ENCODE measurements at regions not wholly inside any gene's neighbourhood (a gene's known extent, or its start where the extent isn't known, plus 50 kb on each side); places are given as distances from the start of the nearest gene placed in this dataset.

- no TSS peak for BruUV-seq (replicated peaks)
- CTCF ChIA-PET: no interaction called here
- no peak overlapping the region for H2AFZ ChIP-seq (ENCODE audit: control insufficient read depth, low read depth, low read length)
- H3K27me3 ChIP-seq (replicated peaks in 1 of 2; ENCODE audit: control insufficient read depth in 2 of 2, insufficient read depth in 2 of 2, low read length in 1 of 2): peaks cover 2 to 3% of the 10 kb centered on the region in 2 experiments; a peak in 3 of 4 replicates
- ATAC-seq (no peak), FAIRE-seq (no peak), DNase-seq (ENCODE audit: low read depth, low spot score) (no peak)
- in situ Hi-C loops (cut with MboI) (no loop called here), intact Hi-C loops (cut with micrococcal nuclease; ENCODE audit: unreplicated experiment) (no loop called here)
- no peaks in the 10 kb centered on the region for H3K36me3 ChIP-seq (ENCODE audit: control insufficient read depth in 2 of 2, insufficient read depth in 2 of 2, low read length in 1 of 2)
- no peak for TF ChIP-seq SIN3A (IDR thresholded peaks at IDR 0.05; ENCODE audit: low read depth, low read length)
- TF ChIP-seq, protein P1, sequence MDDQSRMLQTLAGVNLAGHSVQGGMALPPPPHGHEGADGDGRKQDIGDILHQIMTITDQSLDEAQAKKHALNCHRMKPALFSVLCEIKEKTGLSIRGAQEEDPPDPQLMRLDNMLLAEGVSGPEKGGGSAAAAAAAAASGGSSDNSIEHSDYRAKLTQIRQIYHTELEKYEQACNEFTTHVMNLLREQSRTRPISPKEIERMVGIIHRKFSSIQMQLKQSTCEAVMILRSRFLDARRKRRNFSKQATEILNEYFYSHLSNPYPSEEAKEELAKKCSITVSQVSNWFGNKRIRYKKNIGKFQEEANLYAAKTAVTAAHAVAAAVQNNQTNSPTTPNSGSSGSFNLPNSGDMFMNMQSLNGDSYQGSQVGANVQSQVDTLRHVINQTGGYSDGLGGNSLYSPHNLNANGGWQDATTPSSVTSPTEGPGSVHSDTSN (IDR thresholded peaks at IDR 0.05; ENCODE audit: insufficient replicate concordance, low read depth, low read length): no peak
- TF ChIP-seq, protein P2, sequence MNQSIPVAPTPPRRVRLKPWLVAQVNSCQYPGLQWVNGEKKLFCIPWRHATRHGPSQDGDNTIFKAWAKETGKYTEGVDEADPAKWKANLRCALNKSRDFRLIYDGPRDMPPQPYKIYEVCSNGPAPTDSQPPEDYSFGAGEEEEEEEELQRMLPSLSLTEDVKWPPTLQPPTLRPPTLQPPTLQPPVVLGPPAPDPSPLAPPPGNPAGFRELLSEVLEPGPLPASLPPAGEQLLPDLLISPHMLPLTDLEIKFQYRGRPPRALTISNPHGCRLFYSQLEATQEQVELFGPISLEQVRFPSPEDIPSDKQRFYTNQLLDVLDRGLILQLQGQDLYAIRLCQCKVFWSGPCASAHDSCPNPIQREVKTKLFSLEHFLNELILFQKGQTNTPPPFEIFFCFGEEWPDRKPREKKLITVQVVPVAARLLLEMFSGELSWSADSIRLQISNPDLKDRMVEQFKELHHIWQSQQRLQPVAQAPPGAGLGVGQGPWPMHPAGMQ (IDR thresholded peaks at IDR 0.05; ENCODE audit: borderline replicate concordance): no peak
- no peak for TF ChIP-seq RB1 (IDR thresholded peaks at IDR 0.05; ENCODE audit: borderline replicate concordance)
- TF ChIP-seq POLR2AphosphoS2 (IDR thresholded peaks at IDR 0.05; ENCODE audit: low read depth, low read length): no peak
- TF ChIP-seq PAX5 (IDR thresholded peaks at IDR 0.05; ENCODE audit: borderline replicate concordance, low read depth, low read length): no peak
- TF ChIP-seq, protein P3, sequence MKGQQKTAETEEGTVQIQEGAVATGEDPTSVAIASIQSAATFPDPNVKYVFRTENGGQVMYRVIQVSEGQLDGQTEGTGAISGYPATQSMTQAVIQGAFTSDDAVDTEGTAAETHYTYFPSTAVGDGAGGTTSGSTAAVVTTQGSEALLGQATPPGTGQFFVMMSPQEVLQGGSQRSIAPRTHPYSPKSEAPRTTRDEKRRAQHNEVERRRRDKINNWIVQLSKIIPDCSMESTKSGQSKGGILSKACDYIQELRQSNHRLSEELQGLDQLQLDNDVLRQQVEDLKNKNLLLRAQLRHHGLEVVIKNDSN (IDR thresholded peaks at IDR 0.05; ENCODE audit: borderline replicate concordance, extremely low read length, insufficient read depth, low read depth, low read length): no peak
- TF ChIP-seq STAT3 (IDR thresholded peaks at IDR 0.05; ENCODE audit: low read depth, low read length): no peak
- no peak for TF ChIP-seq TCF7 (IDR thresholded peaks at IDR 0.05; ENCODE audit: borderline replicate concordance)
- no peak for TF ChIP-seq BHLHE40 (IDR thresholded peaks at IDR 0.05; ENCODE audit: borderline replicate concordance in 1 of 2, low read depth in 2 of 2, low read length in 1 of 2)
- TF ChIP-seq, protein P4, sequence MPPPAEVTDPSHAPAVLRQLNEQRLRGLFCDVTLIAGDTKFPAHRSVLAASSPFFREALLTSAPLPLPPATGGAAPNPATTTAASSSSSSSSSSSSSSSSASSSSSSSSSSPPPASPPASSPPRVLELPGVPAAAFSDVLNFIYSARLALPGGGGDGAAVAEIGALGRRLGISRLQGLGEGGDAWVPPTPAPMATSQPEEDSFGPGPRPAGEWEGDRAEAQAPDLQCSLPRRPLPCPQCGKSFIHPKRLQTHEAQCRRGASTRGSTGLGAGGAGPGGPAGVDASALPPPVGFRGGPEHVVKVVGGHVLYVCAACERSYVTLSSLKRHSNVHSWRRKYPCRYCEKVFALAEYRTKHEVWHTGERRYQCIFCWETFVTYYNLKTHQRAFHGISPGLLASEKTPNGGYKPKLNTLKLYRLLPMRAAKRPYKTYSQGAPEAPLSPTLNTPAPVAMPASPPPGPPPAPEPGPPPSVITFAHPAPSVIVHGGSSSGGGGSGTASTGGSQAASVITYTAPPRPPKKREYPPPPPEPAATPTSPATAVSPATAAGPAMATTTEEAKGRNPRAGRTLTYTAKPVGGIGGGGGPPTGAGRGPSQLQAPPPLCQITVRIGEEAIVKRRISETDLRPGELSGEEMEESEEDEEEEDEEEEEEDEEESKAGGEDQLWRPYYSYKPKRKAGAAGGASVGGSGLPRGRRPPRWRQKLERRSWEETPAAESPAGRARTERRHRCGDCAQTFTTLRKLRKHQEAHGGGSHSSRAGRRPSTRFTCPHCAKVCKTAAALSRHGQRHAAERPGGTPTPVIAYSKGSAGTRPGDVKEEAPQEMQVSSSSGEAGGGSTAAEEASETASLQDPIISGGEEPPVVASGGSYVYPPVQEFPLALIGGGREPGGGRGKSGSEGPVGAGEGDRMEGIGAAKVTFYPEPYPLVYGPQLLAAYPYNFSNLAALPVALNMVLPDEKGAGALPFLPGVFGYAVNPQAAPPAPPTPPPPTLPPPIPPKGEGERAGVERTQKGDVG (CRISPR knock-in tag; IDR thresholded peaks at IDR 0.05): no peak
- TF ChIP-seq LARP7 (IDR thresholded peaks at IDR 0.05): no peak
- TF ChIP-seq CHD4 (IDR thresholded peaks at IDR 0.05): no peak
- no peak for TF ChIP-seq NFYB (IDR thresholded peaks at IDR 0.05; ENCODE audit: insufficient read depth, low read depth, low read length)
- TF ChIP-seq RELA (IDR thresholded peaks at IDR 0.05; ENCODE audit: borderline replicate concordance, partially characterized antibody): no peak
- TF ChIP-seq FOXM1 (IDR thresholded peaks at IDR 0.05; ENCODE audit: low read depth, low read length): no peak
- TF ChIP-seq, protein P5, sequence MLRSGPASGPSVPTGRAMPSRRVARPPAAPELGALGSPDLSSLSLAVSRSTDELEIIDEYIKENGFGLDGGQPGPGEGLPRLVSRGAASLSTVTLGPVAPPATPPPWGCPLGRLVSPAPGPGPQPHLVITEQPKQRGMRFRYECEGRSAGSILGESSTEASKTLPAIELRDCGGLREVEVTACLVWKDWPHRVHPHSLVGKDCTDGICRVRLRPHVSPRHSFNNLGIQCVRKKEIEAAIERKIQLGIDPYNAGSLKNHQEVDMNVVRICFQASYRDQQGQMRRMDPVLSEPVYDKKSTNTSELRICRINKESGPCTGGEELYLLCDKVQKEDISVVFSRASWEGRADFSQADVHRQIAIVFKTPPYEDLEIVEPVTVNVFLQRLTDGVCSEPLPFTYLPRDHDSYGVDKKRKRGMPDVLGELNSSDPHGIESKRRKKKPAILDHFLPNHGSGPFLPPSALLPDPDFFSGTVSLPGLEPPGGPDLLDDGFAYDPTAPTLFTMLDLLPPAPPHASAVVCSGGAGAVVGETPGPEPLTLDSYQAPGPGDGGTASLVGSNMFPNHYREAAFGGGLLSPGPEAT (IDR thresholded peaks at IDR 0.05; ENCODE audit: low read depth): no peak
- TF ChIP-seq WRNIP1 (IDR thresholded peaks at IDR 0.05; ENCODE audit: borderline replicate concordance, low read depth, low read length): no peak
- H3K79me2 ChIP-seq (ENCODE audit: control insufficient read depth, insufficient read depth, low read length): no peaks in the 10 kb centered on the region
- WGBS (ENCODE audit: insufficient coverage, insufficient replicate concordance, low lambda C conversion rate, missing lambda C conversion rate): 61% methylated on average over 6 of the region's 6 CpGs
- no peaks in the 10 kb centered on the region for H3K4me1 ChIP-seq (ENCODE audit: control insufficient read depth, insufficient read depth, low read length)
- H3K9ac ChIP-seq (ENCODE audit: control insufficient read depth, insufficient read depth, low read length): no peak overlapping the region
- RAD21 ChIA-PET (ENCODE audit: unreplicated experiment): no interaction called here
- H3K27ac ChIP-seq (ENCODE audit: control insufficient read depth, insufficient read depth): no peak overlapping the region
- SMC1A ChIA-PET (ENCODE audit: uncharacterized antibody, unreplicated experiment): no interaction called here
- no peaks in the 10 kb centered on the region for H3K9me3 ChIP-seq (replicated peaks; ENCODE audit: control insufficient read depth, insufficient read depth, low read length)
- POLR2A ChIA-PET: no interaction called here
- H3K4me3 ChIP-seq: no peak overlapping the region
- no peak overlapping the region for H3K4me2 ChIP-seq (ENCODE audit: control insufficient read depth, insufficient read depth)
- no peaks in the 10 kb centered on the region for H4K20me1 ChIP-seq (ENCODE audit: control insufficient read depth, insufficient read depth)
These were observed 390.0 kb upstream of the SULF2 start for GRCh38 chr20:48175261-48175660.
